Vagina (tissue), 2 donors: ENCODE measurements at regions not wholly inside any gene's neighbourhood (a gene's known extent, or its start where the extent isn't known, plus 50 kb on each side); places are given as distances from the start of the nearest gene placed in this dataset.

ENCODE experiments used
- CTCF ChIP-seq, 3 experiments: fragments of 450-650 bp in 2 of 3; fragments of 200-600 bp in 1 of 3; sonication (generic) in 1 of 3; IDR thresholded peaks; one replicate each; pipeline ENCODE4 v1.5.1; 2017 to 2019; ENCODE audit warnings: antibody characterized with exemption in 3 of 3, mild to moderate bottlenecking in 2 of 3, moderate library complexity in 2 of 3
- POLR2A ChIP-seq, 2 donors: fragments of 450-650 bp; IDR thresholded peaks; one replicate each; pipeline ENCODE4 v1.6.1; 2017; ENCODE audit warnings: antibody characterized with exemption in 2 of 2, mild to moderate bottlenecking in 2 of 2, moderate library complexity in 2 of 2
- POLR2AphosphoS5 ChIP-seq, 2 donors: sonication (generic); formaldehyde crosslinking; IDR thresholded peaks; one replicate each; pipeline ENCODE4 v1.9.0; 2017; ENCODE audit warnings: antibody characterized with exemption in 2 of 2, mild to moderate bottlenecking in 2 of 2, low read depth in 1 of 2; ENCODE audit not compliant: insufficient read depth in 1 of 2

- TF ChIP-seq CTCF (IDR thresholded peaks at IDR 0.05) = no peak
- TF ChIP-seq POLR2A (IDR thresholded peaks at IDR 0.05) = no peak
- no peak for TF ChIP-seq POLR2AphosphoS5 (IDR thresholded peaks at IDR 0.05; ENCODE audit: insufficient read depth in 1 of 2, low read depth in 1 of 2)
These were observed 120.3 kb downstream of the RDH14 start for GRCh38 chr2:18440141-18440661.
